Retinal pigment epithelial cell (primary cell): ENCODE measurements at regions not wholly inside any gene's neighbourhood (a gene's known extent, or its start where the extent isn't known, plus 50 kb on each side); places are given as distances from the start of the nearest gene placed in this dataset.
A peak's percentile ranks its signal among the peaks of the same experiment; 100 is the strongest.
"Not testable (repeated sequence)": the region's sequence is repeated elsewhere in the genome, so short reads cannot be mapped to it uniquely, and the experiment has no call there.

Experiments
- DNase-seq: peaks from one replicate; pipeline ENCODE4 v3.0.0-alpha.2; 2010; ENCODE audit warnings: low read depth
- H3K4me3 ChIP-seq: 2 replicates; pipeline ENCODE4 v1.5.1; 2011; ENCODE audit warnings: mild to moderate bottlenecking, low read length, control low read depth, moderate library complexity
- TF ChIP-seq, protein P1 (sequence below): conservative IDR thresholded peaks from 2 replicates; pipeline ENCODE4 v1.5.1; 2011; ENCODE audit warnings: low read depth, low read length, control low read depth, inconsistent platforms

DNA sequence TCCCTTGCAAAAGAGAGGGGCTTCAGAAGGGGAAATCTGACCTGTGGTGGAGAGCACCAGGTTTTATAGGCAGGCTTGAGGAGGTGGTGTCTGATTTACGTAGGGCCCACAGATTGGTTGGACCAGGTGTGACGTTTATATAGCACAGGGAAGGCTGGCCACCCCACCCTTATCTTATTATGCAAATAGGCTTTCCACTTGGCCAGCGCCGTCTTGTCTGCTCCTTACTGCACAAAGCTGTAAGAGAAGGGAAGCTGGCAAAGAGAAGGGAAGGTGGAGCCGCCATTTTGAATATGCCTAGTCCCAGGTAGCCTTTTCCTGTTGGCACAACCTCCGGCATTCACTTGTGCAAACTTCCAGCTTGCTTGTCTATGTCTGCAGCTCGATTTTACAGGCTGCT is 221.4 kb downstream of the GATA3 start:
- TF ChIP-seq, protein P1, sequence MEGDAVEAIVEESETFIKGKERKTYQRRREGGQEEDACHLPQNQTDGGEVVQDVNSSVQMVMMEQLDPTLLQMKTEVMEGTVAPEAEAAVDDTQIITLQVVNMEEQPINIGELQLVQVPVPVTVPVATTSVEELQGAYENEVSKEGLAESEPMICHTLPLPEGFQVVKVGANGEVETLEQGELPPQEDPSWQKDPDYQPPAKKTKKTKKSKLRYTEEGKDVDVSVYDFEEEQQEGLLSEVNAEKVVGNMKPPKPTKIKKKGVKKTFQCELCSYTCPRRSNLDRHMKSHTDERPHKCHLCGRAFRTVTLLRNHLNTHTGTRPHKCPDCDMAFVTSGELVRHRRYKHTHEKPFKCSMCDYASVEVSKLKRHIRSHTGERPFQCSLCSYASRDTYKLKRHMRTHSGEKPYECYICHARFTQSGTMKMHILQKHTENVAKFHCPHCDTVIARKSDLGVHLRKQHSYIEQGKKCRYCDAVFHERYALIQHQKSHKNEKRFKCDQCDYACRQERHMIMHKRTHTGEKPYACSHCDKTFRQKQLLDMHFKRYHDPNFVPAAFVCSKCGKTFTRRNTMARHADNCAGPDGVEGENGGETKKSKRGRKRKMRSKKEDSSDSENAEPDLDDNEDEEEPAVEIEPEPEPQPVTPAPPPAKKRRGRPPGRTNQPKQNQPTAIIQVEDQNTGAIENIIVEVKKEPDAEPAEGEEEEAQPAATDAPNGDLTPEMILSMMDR, result no peak
- no peak overlapping the region for H3K4me3 ChIP-seq

DNA sequence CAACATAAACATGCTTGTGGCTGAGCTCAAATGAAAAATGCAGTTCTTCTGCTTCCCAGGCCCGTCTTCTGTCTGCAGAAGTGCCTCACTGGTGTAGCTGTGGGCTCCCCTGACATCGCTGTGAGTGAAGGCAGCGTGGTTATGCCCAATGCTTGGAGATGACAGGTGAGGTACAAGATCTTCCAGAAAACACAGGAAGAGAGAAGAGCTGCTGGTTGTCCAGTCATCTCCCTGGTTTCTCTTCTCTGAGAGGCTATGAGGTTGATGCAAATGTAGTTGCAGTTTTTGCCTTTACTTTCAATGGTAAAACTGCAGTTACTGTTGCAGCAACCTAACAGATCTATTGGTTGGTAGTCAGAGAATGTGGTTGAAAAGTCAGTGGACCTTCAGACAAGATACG is 223.6 kb downstream of the GATA3 start:
- no peak for DNase-seq
- H3K4me3 ChIP-seq, result no peak overlapping the region
- TF ChIP-seq, protein P1, result no peak

More for the DNA sequence above, 221.4 kb downstream of the GATA3 start:
- no peak for DNase-seq

DNA sequence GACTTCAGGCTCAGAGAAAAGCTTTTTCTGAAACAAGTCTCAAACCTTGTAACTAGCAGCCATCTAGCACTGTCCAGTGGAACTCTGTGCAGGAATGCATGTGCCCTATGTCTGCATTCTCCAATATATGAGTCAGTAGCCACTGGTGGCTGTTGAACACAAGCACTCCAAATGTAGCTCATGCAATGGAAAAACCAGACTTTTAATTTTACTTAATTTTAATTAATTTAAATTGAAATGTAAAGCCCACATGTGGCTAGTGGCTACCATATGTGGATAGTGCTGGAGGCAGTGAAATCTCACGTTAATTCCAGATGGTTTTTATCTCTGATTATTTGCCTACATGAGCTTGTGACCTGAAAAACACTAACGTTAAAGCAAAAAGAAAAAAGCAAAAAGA is 225.1 kb downstream of the GATA3 start:
- H3K4me3 ChIP-seq, result no peak overlapping the region
- TF ChIP-seq, protein P1, result no peak
- peak; percentile 83 for DNase-seq

DNA sequence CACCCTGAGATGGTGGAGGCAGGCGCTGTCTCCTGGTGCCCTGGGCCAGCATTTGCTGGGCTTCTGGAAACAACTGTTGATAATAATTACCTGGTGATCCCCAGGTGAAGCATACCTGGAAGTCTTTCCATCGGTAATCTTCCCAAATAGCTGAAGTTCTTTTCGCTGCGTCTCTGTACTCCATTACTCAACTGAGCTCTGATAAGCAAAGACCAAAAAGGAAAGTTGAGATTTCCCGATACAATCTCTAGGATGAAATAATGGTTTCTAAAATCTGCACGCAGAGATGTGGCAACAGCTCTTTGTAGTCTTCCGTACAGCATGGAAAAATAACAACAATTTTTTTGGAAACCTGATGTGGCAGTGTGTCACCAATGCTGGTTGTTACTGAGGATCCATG is 226.5 kb downstream of the GATA3 start:
- DNase-seq, result no peak
- no peak overlapping the region for H3K4me3 ChIP-seq
- TF ChIP-seq, protein P1, result no peak

DNA sequence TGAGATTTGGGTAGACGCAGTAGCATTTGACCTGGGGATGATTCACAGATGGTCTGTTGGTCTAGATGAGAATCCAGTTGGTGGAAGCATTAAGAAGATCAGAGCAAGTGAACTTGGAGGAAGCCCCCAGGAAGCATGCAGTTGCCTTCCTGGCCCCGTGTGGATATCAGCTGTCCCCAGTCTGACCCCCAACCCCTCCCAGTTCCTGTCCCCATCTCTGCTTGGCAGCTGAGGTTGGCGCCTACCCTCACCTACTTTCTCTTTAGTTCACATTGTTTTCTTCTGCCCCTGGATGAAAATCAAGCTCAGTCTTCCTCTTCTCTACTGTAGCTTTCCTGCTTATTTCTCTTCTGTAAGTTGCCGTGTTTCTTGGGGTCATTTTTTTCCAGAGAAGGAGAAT is 227.9 kb downstream of the GATA3 start:
- no peak for DNase-seq
- TF ChIP-seq, protein P1, result no peak
- H3K4me3 ChIP-seq, result no peak overlapping the region

DNA sequence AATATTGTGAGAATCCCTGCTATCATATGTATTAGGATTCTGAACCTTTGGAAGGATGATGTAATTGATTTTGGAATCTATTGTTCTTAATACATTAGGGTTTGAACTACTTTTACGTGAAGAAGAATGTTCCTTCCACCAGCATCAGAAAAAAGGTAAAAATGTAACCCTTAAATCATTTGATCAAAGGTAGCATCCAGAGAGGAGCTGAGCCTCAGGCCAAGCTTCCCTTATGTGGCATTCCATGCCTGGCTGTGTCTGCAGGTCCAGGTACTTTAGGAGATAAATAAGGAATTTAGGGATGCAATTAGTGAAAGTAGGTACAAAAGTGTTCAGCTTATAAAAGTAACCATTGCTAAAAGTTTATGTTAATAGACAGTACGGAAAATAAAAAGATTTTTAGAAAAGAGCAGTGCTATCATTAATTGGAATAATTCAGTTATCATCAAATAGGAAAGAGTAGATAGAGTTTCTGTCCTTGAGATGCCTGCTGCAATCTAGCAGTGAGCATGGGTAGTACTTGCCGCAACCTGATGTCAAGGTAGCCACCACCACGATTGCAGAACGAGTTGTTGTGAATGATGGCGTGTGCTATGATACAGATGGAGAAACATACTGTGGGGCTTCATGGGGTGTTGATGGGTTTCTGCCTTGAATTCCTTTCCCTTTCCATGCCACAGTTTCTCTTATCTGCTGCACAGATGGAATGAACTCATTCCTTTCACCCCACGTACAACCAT is 228.8 kb downstream of the GATA3 start:
- DNase-seq, result no peak

DNA sequence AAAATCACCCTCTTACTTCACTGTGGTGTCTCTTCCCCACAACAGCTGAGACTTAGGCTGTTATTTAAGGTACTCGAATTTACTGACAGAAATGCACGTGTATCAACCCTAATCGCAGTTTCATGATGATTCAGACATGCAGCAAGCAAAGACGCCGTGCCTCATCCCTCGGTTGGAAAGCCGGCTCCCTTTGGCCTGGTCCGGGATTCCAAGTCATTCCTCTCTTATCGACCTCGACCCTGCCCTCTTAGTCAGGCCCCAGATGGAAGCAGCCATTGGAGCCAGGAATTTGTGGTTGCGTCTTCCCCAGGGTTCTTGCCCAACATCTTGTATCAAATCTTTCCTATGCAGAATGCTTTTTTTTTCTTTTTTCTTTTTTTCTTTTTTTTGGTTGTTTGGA is 229.5 kb downstream of the GATA3 start:
- no peak overlapping the region for H3K4me3 ChIP-seq
- DNase-seq, result no peak
- TF ChIP-seq, protein P1, result no peak

More for the DNA sequence above, 228.8 kb downstream of the GATA3 start:
- no peak overlapping the region for H3K4me3 ChIP-seq
- TF ChIP-seq, protein P1, result no peak

DNA sequence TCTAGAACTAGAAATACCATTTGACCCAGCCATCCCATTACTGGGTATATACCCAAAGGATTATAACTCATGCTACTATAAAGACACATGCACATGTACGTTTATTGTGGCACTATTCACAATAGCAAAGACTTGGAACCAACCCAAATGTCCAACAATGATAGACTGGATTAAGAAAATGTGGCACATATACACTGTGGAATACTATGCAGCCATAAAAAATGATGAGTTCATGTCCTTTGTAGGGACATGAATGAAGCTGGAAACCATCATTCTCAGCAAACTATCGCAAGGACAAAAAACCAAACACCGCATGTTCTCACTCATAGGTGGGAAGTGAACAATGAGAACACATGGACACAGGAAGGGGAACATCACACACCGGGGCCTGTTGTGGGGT is 231.5 kb downstream of the GATA3 start:
- H3K4me3 ChIP-seq, DNase-seq: not testable (repeated sequence)
